HG02678 (cell line): ENCODE measurements at regions not wholly inside any gene's neighbourhood (a gene's known extent, or its start where the extent isn't known, plus 50 kb on each side); places are given as distances from the start of the nearest gene placed in this dataset.
"Not testable (repeated sequence)": the region's sequence is repeated elsewhere in the genome, so short reads cannot be mapped to it uniquely, and the experiment has no call there.

Experiments used
- ATAC-seq: cut with Tn5 transposase; IDR thresholded peaks from one replicate; pipeline ENCODE4 v1.9.1; 2021; ENCODE audit warnings: mild to moderate bottlenecking, moderate library complexity; ENCODE audit not compliant: unreplicated experiment

GRCh38 chr9:88596376-88596775 lies 61.4 kb downstream of the NXNL2 start:
- ATAC-seq: no peak

- ATAC-seq: no peak
Measured at GRCh38 chr9:88604836-88605511, 70.0 kb downstream of the NXNL2 start.

- no peak for ATAC-seq
Measured at GRCh38 chr9:88605512-88606362, 70.8 kb downstream of the NXNL2 start.

GRCh38 chr9:88614359-88614758 lies 79.4 kb downstream of the NXNL2 start:
- no peak for ATAC-seq

GRCh38 chr9:88623698-88624097 lies 88.7 kb downstream of the NXNL2 start:
- ATAC-seq: no peak

GRCh38 chr9:88628114-88628513 lies 93.1 kb downstream of the NXNL2 start:
- no peak for ATAC-seq

- ATAC-seq: no peak
Measured at GRCh38 chr9:88628811-88629210, 93.8 kb downstream of the NXNL2 start.

GRCh38 chr9:88630574-88630973 lies 95.6 kb downstream of the NXNL2 start:
- ATAC-seq: not testable (repeated sequence)

- ATAC-seq: no peak
Measured at GRCh38 chr9:88635151-88635550, 100.2 kb downstream of the NXNL2 start.

GRCh38 chr9:88641456-88642240 lies 106.7 kb downstream of the NXNL2 start:
- ATAC-seq: no peak

GRCh38 chr9:88642336-88642735 lies 107.4 kb downstream of the NXNL2 start:
- no peak for ATAC-seq

- no peak for ATAC-seq
Measured at GRCh38 chr9:88643931-88644330, 109.0 kb downstream of the NXNL2 start.

GRCh38 chr9:88645172-88645878 lies 110.3 kb downstream of the NXNL2 start:
- ATAC-seq: no peak

GRCh38 chr9:88645879-88646199 lies 110.9 kb downstream of the NXNL2 start:
- ATAC-seq: no peak

- ATAC-seq: no peak
Measured at GRCh38 chr9:88646539-88647300, 111.7 kb downstream of the NXNL2 start.

- no peak for ATAC-seq
Measured at GRCh38 chr9:88651682-88652633, 117.0 kb downstream of the NXNL2 start.

- no peak for ATAC-seq
Measured at GRCh38 chr9:88652876-88653275, 117.9 kb downstream of the NXNL2 start.

GRCh38 chr9:88653406-88653805 lies 118.4 kb downstream of the NXNL2 start:
- ATAC-seq: no peak

GRCh38 chr9:88653911-88654310 lies 118.9 kb downstream of the NXNL2 start:
- no peak for ATAC-seq
